Neural cell (in vitro differentiated cells): ENCODE measurements at regions not wholly inside any gene's neighbourhood (a gene's known extent, or its start where the extent isn't known, plus 50 kb on each side); places are given as distances from the start of the nearest gene placed in this dataset.

Experiments
- H2AFZ ChIP-seq: fragments of 200-600, 300-800 bp; sonication (generic), shearing (Covaris generic); 2 replicates; pipeline ENCODE4 v1.6.0; 2014; ENCODE audit warnings: low read depth, mild to moderate bottlenecking, antibody characterized with exemption, low read length, moderate library complexity
- H3F3A ChIP-seq: fragments of 200-600 bp; shearing (Covaris generic); 2 replicates; pipeline ENCODE4 v1.6.1; 2016; ENCODE audit warnings: mild to moderate bottlenecking, moderate library complexity, mixed read lengths, antibody characterized with exemption, low read length; ENCODE audit not compliant: insufficient read depth, poor library complexity, severe bottlenecking
- H3K27ac ChIP-seq: fragments of 200-600, 300-800 bp; sonication (generic), shearing (Covaris generic); 2 replicates; pipeline ENCODE4 v1.5.1; 2014; ENCODE audit warnings: mild to moderate bottlenecking, low read length, moderate library complexity
- H3K27me3 ChIP-seq: fragments of 300-800, 200-600 bp; sonication (generic), shearing (Covaris generic); 2 replicates; pipeline ENCODE4 v1.6.0; 2014; ENCODE audit warnings: mild to moderate bottlenecking, low read depth, low read length, moderate library complexity; ENCODE audit not compliant: insufficient read depth
- H3K36me3 ChIP-seq: fragments of 300-800, 200-600 bp; sonication (generic), shearing (Covaris generic); 2 replicates; pipeline ENCODE4 v1.5.1; 2014; ENCODE audit warnings: mild to moderate bottlenecking, antibody characterized with exemption, low read length, moderate library complexity; ENCODE audit not compliant: insufficient read depth
- H3K4me2 ChIP-seq: fragments of 300-800, 200-600 bp; sonication (generic), shearing (Covaris generic); 2 replicates; pipeline ENCODE4 v1.6.0; 2014; ENCODE audit warnings: mild to moderate bottlenecking, low read length
- H3K4me3 ChIP-seq: fragments of 300-800, 200-600 bp; sonication (generic), shearing (Covaris generic); 2 replicates; pipeline ENCODE4 v1.5.1; 2014; ENCODE audit warnings: mild to moderate bottlenecking, low read length, moderate library complexity
- H3K79me2 ChIP-seq: fragments of 200-600 bp; shearing (Covaris generic); replicated peaks from 2 replicates; pipeline ENCODE4 v1.6.0; 2014; ENCODE audit warnings: mild to moderate bottlenecking, low read length, moderate library complexity; ENCODE audit not compliant: insufficient read depth
- H3K9ac ChIP-seq: fragments of 300-800, 200-600 bp; sonication (generic), shearing (Covaris generic); 2 replicates; pipeline ENCODE4 v1.6.1; 2016; ENCODE audit warnings: mild to moderate bottlenecking, low read length, mixed read lengths
- H3K9me2 ChIP-seq: fragments of 200-600 bp; shearing (Covaris generic); 2 replicates; pipeline ENCODE4 v1.6.1; 2016; ENCODE audit warnings: mild to moderate bottlenecking, low read length, mixed read lengths; ENCODE audit not compliant: insufficient read depth
- H3K9me3 ChIP-seq: fragments of 200-600, 300-800 bp; sonication (generic), shearing (Covaris generic); 2 replicates; pipeline ENCODE4 v1.6.1; 2016; ENCODE audit warnings: mild to moderate bottlenecking, mixed run types, low read length, moderate library complexity, mixed read lengths
- H4K20me1 ChIP-seq: fragments of 200-600 bp; shearing (Covaris generic); 2 replicates; pipeline ENCODE4 v1.6.1; 2016; ENCODE audit warnings: mild to moderate bottlenecking, mixed run types; ENCODE audit not compliant: insufficient read depth
- EP300 ChIP-seq: fragments of 450-650 bp; conservative IDR thresholded peaks from 2 replicates; pipeline ENCODE4 v1.6.1; 2014; ENCODE audit warnings: antibody characterized with exemption, mild to moderate bottlenecking, moderate library complexity; ENCODE audit not compliant: poor library complexity, severe bottlenecking
- EZH2 ChIP-seq: fragments of 200-600, 300-800 bp; shearing (Covaris generic), sonication (generic); IDR thresholded peaks from 2 replicates; pipeline ENCODE4 v1.6.1; 2014; ENCODE audit warnings: antibody characterized with exemption, low read length, borderline replicate concordance, mild to moderate bottlenecking; ENCODE audit not compliant: insufficient read depth, poor library complexity, severe bottlenecking
- MXI1 ChIP-seq: fragments of 450-650 bp; conservative IDR thresholded peaks from 2 replicates; pipeline ENCODE4 v1.6.1; 2014; ENCODE audit warnings: antibody characterized with exemption, mild to moderate bottlenecking; ENCODE audit not compliant: poor library complexity, severe bottlenecking
- POLR2AphosphoS5 ChIP-seq: IDR thresholded peaks from 2 replicates; pipeline ENCODE4 v1.6.1; 2012
- RAD21 ChIP-seq: fragments of 450-650 bp; conservative IDR thresholded peaks from 2 replicates; pipeline ENCODE4 v1.6.1; 2014; ENCODE audit warnings: antibody characterized with exemption, mild to moderate bottlenecking, moderate library complexity
- SMC3 ChIP-seq: fragments of 450-650 bp; conservative IDR thresholded peaks from 2 replicates; pipeline ENCODE4 v1.6.1; 2014; ENCODE audit warnings: antibody characterized with exemption, mild to moderate bottlenecking, moderate library complexity; ENCODE audit not compliant: poor library complexity
- TAF1 ChIP-seq: IDR thresholded peaks from 2 replicates; pipeline ENCODE4 v1.6.1; 2012; ENCODE audit warnings: low read depth
- TF ChIP-seq, protein P1 (sequence below): IDR thresholded peaks from 2 replicates; pipeline ENCODE4 v1.6.1; 2012; ENCODE audit warnings: borderline replicate concordance
- TF ChIP-seq, protein P2 (sequence below): fragments of 450-650 bp; IDR thresholded peaks from 2 replicates; pipeline ENCODE4 v1.5.1; 2014; ENCODE audit warnings: antibody characterized with exemption, mild to moderate bottlenecking, moderate library complexity; ENCODE audit not compliant: poor library complexity, severe bottlenecking

DNA sequence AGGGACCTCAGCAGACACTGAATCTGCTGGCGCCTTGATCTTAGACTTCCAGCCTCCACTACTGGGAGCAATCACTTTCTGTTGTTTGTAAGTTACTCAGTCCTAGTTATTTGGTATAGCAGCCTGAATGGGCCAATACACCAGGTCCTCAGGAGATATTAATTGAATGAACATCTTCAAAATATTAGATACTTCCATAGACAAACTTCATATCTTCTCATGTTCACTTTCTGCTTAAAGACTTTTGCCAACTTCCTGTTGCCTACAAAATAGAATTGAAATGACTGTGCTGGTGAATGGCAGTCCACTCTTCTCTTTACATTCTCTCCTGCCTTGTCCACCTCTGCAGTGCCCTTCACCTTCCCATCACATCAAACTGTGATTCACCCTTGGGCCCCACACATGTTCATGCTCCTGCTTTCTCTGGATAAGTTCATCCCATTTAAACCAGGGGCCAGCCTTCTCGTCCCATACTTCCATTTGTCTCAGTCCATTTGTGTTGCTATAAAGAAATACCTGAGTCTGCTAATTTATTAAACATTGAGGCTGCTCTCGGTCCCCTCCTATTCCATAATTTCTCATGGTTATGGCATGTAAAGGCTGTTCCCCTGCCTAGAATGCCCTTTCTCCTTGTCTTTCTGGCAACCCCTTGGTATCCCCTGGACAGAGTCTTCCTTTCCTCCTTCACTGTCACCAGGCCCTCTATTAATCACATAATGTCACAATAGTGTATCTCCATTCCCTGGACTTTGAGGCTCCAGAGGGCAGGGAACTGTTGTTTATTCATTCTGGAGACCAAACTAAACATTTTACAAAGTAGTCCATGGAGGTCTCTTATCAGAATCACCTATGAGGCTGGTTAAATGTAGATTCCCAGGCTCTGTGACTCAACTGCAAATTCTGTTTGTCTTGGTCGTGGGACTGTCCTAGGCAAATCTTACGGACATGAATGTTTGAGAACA is 148.3 kb upstream of the TMEM170B start:
- Histone ChIP-seq H3K36me3 (no peaks in the 10 kb centered on the region), H4K20me1 (no peaks in the 10 kb centered on the region), H2AFZ (no peak overlapping the region), H3K9me2 (no peaks in the 10 kb centered on the region), H3K9ac (no peak overlapping the region), H3K79me2 (no peaks in the 10 kb centered on the region), H3K9me3 (no peaks in the 10 kb centered on the region), H3K27me3 (no peaks in the 10 kb centered on the region), H3K4me3 (no peak overlapping the region), H3K4me2 (no peak overlapping the region), H3F3A (no peaks in the 10 kb centered on the region), H3K27ac (no peak overlapping the region)
- TF ChIP-seq EZH2 (no peak), EP300 (no peak)

DNA sequence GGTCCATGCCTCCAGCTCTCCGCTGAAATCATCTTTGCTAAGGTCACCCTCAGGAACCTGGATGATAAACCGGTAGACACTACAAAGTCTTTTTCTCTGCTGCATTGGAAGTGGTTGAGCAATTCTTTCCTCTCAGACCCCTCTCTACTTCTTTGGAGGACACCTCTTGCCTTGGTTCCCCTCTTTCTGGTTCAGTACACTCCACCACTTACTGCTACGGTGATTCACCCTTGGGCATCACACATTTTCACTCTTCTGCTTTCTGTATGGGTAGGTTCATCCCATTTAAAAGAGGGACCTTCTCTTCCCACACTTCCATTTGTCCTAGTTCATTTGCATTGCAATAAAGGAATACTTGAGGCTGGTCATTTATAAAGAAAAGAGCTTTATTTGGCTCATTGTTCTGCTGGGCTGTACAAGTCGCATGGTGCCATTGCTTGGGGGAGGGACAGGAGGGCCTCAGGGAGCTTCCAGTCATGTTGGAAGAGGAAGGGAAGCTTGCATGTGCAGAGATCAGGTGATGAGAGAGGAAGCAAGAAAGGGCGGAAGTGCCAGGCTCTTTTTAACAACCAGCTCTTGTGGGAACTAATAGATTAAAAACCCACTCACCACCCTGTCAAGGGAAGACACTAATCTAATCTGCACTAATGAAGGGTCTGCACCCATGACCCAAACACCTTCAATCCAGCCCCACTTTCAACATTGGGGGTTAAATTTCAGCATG is 149.7 kb upstream of the TMEM170B start:
- no peaks in the 10 kb centered on the region for H3F3A ChIP-seq
- H4K20me1 ChIP-seq, result no peaks in the 10 kb centered on the region
- H3K27me3 ChIP-seq, result no peaks in the 10 kb centered on the region
- no peaks in the 10 kb centered on the region for H3K9me3 ChIP-seq
- H3K9ac ChIP-seq, result no peak overlapping the region
- no peaks in the 10 kb centered on the region for H3K9me2 ChIP-seq
- H2AFZ ChIP-seq, result no peak overlapping the region
- no peaks in the 10 kb centered on the region for H3K36me3 ChIP-seq
- H3K79me2 ChIP-seq, result no peaks in the 10 kb centered on the region
- H3K4me2 ChIP-seq, result no peak overlapping the region
- H3K27ac ChIP-seq, result no peak overlapping the region
- no peak overlapping the region for H3K4me3 ChIP-seq
- TF ChIP-seq RAD21, result no peak
- TF ChIP-seq, protein P1, sequence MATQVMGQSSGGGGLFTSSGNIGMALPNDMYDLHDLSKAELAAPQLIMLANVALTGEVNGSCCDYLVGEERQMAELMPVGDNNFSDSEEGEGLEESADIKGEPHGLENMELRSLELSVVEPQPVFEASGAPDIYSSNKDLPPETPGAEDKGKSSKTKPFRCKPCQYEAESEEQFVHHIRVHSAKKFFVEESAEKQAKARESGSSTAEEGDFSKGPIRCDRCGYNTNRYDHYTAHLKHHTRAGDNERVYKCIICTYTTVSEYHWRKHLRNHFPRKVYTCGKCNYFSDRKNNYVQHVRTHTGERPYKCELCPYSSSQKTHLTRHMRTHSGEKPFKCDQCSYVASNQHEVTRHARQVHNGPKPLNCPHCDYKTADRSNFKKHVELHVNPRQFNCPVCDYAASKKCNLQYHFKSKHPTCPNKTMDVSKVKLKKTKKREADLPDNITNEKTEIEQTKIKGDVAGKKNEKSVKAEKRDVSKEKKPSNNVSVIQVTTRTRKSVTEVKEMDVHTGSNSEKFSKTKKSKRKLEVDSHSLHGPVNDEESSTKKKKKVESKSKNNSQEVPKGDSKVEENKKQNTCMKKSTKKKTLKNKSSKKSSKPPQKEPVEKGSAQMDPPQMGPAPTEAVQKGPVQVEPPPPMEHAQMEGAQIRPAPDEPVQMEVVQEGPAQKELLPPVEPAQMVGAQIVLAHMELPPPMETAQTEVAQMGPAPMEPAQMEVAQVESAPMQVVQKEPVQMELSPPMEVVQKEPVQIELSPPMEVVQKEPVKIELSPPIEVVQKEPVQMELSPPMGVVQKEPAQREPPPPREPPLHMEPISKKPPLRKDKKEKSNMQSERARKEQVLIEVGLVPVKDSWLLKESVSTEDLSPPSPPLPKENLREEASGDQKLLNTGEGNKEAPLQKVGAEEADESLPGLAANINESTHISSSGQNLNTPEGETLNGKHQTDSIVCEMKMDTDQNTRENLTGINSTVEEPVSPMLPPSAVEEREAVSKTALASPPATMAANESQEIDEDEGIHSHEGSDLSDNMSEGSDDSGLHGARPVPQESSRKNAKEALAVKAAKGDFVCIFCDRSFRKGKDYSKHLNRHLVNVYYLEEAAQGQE, result no peak
- no peak for TF ChIP-seq SMC3
- no peak for TF ChIP-seq TAF1
- no peak for TF ChIP-seq EZH2
- TF ChIP-seq POLR2AphosphoS5, result no peak
- TF ChIP-seq EP300, result no peak
- no peak for TF ChIP-seq MXI1
- TF ChIP-seq, protein P2, sequence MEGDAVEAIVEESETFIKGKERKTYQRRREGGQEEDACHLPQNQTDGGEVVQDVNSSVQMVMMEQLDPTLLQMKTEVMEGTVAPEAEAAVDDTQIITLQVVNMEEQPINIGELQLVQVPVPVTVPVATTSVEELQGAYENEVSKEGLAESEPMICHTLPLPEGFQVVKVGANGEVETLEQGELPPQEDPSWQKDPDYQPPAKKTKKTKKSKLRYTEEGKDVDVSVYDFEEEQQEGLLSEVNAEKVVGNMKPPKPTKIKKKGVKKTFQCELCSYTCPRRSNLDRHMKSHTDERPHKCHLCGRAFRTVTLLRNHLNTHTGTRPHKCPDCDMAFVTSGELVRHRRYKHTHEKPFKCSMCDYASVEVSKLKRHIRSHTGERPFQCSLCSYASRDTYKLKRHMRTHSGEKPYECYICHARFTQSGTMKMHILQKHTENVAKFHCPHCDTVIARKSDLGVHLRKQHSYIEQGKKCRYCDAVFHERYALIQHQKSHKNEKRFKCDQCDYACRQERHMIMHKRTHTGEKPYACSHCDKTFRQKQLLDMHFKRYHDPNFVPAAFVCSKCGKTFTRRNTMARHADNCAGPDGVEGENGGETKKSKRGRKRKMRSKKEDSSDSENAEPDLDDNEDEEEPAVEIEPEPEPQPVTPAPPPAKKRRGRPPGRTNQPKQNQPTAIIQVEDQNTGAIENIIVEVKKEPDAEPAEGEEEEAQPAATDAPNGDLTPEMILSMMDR, result no peak
